ENCODE measurements at regions not wholly inside any gene's neighbourhood (a gene's known extent, or its start where the extent isn't known, plus 50 kb on each side); places are given as distances from the start of the nearest gene placed in this dataset.

DNA sequence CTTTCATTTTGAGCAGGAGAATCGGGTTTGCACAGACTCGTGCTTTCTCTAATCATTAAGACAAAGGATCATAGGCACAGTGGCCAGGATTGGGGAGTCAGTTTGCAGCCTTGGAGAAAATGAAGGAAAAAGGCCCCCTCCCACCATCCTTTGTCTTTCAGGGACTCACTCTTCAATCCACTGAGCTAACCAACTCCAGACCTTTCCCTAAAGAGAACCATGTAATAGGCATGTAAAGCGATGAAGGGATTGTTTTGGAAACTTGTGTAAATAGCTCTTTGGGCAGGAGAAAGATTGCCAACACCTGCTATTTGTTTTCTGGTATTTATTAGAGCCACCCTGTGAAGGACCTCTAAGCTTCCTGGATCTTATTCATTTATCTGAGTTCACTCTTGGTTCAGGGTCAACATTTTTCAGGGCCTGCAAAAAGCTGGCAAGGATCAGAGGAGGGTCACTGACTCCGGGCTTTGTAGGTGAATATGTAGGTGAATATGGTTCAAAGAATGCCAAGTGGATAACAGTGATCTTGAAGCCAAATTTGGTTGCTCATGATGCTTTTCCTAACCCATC is 192.6 kb upstream of the FGGY start:
- H3K9me3 ChIP-seq = no peaks in the 10 kb centered on the region
- WGBS, 3 donors = 58 to 74% (median 66%) methylated on average over 4 of the region's 4 CpGs
- TF ChIP-seq EP300 (IDR thresholded peaks at IDR 0.05) (no peak), POLR2A (IDR thresholded peaks at IDR 0.05) (no peak)
- TF ChIP-seq, protein P1, sequence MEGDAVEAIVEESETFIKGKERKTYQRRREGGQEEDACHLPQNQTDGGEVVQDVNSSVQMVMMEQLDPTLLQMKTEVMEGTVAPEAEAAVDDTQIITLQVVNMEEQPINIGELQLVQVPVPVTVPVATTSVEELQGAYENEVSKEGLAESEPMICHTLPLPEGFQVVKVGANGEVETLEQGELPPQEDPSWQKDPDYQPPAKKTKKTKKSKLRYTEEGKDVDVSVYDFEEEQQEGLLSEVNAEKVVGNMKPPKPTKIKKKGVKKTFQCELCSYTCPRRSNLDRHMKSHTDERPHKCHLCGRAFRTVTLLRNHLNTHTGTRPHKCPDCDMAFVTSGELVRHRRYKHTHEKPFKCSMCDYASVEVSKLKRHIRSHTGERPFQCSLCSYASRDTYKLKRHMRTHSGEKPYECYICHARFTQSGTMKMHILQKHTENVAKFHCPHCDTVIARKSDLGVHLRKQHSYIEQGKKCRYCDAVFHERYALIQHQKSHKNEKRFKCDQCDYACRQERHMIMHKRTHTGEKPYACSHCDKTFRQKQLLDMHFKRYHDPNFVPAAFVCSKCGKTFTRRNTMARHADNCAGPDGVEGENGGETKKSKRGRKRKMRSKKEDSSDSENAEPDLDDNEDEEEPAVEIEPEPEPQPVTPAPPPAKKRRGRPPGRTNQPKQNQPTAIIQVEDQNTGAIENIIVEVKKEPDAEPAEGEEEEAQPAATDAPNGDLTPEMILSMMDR (IDR thresholded peaks at IDR 0.05) = no peak
- intact Hi-C loops (cut with DNase I) = no loop called here
- no peak overlapping the region for H3K4me3 ChIP-seq
- no peaks in the 10 kb centered on the region for H3K36me3 ChIP-seq
- no peaks in the 10 kb centered on the region for H3K27me3 ChIP-seq
- no peak overlapping the region for H3K27ac ChIP-seq
- no peak for DNase-seq
- H3K4me1 ChIP-seq (ENCODE audit: insufficient read depth) = peaks cover 6% of the 10 kb centered on the region

DNA sequence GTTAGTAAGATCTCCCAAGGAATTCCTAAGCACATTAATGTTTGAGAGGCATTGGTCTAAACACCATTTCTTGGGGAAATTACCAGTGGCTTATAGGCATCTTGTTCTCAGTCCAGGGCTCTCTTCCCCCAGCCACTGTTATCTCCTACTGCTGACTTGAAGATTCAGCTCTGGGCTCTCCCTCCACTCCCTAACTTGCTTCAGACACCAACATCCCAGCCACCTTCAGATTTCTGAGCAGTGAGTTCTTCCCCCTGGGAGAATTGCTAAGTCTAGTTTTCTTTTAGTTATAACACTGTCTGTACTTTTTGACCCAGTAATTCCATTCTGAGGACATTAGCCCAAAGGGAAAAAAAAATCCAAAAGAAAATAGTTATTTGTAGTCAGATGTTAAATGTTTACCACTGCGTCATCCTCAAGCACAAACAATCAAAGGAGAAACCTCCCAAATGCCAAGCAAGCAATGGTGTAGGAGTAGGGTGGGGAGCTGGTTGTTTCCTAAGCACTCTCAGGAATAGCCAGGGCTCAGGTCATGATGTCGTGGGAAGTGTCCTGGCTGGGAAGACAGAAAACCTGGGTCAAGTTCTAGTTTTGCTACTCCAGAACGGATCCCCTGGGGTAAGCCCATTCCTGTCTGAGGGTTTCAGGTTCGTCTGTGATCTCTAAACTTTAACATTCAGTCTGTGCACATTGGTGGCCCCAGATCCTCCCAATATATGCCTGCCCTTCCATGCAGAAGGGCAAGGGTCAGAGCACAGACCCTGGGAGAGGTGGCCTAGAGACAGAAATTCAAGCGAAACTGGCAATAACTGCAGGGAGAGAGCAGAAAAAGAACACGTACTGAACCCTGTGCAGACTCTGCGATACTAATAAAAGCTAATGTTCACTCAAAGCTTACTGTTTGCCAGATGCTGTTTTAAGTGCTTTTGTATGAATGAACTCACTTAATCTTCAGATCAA is 191.1 kb upstream of the FGGY start:
- no peak for TF ChIP-seq POLR2A (IDR thresholded peaks at IDR 0.05)
- TF ChIP-seq, protein P1 (IDR thresholded peaks at IDR 0.05) = no peak
- TF ChIP-seq EP300 (IDR thresholded peaks at IDR 0.05) = no peak
- intact Hi-C loops (cut with DNase I) = no loop called here
- Histone ChIP-seq H3K27ac (peak overlapping the region; percentile 12 to 19), H3K4me3 (no peak overlapping the region), H3K4me1 (ENCODE audit: insufficient read depth) (peaks cover 6% of the 10 kb centered on the region), H3K36me3 (no peaks in the 10 kb centered on the region), H3K9me3 (no peaks in the 10 kb centered on the region), H3K27me3 (no peaks in the 10 kb centered on the region)
- WGBS, 3 donors = 28 to 44% (median 38%) methylated on average over 7 of the region's 7 CpGs
- no peak for DNase-seq

- Histone ChIP-seq H3K27ac (no peak overlapping the region), H3K27me3 (no peaks in the 10 kb centered on the region), H3K4me1 (ENCODE audit: insufficient read depth) (peaks cover 6% of the 10 kb centered on the region), H3K9me3 (no peaks in the 10 kb centered on the region), H3K36me3 (no peaks in the 10 kb centered on the region), H3K4me3 (no peak overlapping the region)
- WGBS, 3 donors = 73 to 91% (median 75%) methylated on average over 5 of the region's 5 CpGs
- TF ChIP-seq, protein P1 (IDR thresholded peaks at IDR 0.05) = no peak
- TF ChIP-seq POLR2A (IDR thresholded peaks at IDR 0.05) = no peak
- TF ChIP-seq EP300 (IDR thresholded peaks at IDR 0.05) = no peak
- DNase-seq = peak in 1 of 5 donors; percentile 40
- intact Hi-C loops (cut with DNase I) = no loop called here
These were observed 189.4 kb upstream of the FGGY start for GRCh38 chr1:59107516-59107915.

GRCh38 chr1:59107916-59108315 is 189.0 kb upstream of the FGGY start:
- no peak for DNase-seq
- 76 to 87% (median 84%) methylated on average over 5 of the region's 5 CpGs for WGBS, 3 donors
- H3K36me3 ChIP-seq = no peaks in the 10 kb centered on the region
- no peak overlapping the region for H3K4me3 ChIP-seq
- TF ChIP-seq POLR2A (IDR thresholded peaks at IDR 0.05) (no peak), EP300 (IDR thresholded peaks at IDR 0.05) (no peak)
- TF ChIP-seq, protein P1 (IDR thresholded peaks at IDR 0.05) = no peak
- no peaks in the 10 kb centered on the region for H3K9me3 ChIP-seq
- intact Hi-C loops (cut with DNase I) = no loop called here
- H3K27ac ChIP-seq = no peak overlapping the region
- no peaks in the 10 kb centered on the region for H3K27me3 ChIP-seq
- H3K4me1 ChIP-seq (ENCODE audit: insufficient read depth) = peaks cover 6% of the 10 kb centered on the region

Measured in ovary (tissue), 7 donors.